ENCODE measurements at regions not wholly inside any gene's neighbourhood (a gene's known extent, or its start where the extent isn't known, plus 50 kb on each side); places are given as distances from the start of the nearest gene placed in this dataset.
"Not testable (repeated sequence)": the region's sequence is repeated elsewhere in the genome, so short reads cannot be mapped to it uniquely, and the experiment has no call there.

DNA sequence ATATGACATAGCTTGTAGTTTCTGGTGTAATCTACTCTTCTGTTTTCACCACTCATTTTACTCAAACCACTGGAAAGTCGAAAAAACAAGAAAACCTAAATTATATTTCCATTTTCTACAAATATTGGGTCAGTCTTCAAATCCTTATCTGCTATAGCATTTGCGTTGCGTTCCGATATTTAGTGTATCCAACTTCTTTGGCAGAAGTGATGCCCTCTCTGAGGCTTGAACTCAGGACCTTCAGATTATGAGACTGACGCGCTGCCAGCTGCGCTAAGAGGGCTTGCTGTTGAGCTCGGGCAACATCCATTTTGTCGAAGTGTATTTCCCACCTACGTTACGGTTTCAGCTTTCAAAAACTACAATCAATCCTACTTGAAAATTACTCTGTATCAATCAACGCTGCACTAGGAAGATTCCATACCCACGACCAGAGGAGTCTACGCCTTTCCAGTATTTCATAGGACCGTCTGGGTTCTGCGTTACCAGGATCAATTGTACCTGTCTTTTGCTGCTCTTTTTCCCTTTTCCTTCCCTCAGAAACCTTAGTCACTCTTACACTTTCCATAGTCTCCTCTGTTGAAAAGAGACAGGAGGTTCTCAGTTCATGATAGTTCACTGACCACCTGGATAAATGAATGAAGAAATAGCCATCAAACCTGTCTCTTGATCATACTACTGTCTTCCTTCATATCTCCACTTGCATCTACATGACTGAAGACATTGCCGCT, 140.5 kb upstream of the ZNF322 start:
- not testable (repeated sequence) for DNase-seq

GRCh38 chr6:26803762-26804161, 144.2 kb upstream of the ZNF322 start:
- not testable (repeated sequence) for DNase-seq

DNA sequence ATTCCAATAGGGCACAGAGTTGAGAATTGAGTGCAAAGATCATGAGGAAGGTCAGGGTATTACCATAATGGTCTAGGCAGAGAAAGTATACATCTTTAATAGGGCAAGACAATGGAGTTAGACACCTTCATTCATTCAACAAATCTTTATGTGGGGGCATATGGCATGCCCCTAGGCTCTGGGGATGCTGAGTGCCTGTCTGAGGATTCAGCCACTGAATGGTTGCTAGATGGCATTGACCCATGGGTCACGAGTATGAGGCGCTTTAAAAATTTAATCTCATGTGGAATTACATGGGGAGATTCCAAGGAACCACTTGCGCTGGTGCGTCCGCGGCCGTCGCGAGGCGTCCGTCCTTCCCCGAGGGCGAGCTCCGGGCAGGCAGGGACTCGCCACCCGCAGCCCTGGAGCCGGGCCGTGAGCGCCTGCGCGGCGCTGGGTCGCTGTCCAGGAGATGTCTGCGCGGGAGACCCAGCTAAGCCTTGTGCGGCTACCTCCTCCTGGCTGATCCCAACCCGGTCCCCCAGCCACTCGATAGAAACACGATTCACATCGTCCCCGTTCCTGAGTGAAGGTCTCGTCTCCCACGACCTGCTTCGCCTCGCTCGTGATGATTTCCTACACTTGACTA, 152.1 kb upstream of the ZNF322 start:
- not testable (repeated sequence) for DNase-seq

DNA sequence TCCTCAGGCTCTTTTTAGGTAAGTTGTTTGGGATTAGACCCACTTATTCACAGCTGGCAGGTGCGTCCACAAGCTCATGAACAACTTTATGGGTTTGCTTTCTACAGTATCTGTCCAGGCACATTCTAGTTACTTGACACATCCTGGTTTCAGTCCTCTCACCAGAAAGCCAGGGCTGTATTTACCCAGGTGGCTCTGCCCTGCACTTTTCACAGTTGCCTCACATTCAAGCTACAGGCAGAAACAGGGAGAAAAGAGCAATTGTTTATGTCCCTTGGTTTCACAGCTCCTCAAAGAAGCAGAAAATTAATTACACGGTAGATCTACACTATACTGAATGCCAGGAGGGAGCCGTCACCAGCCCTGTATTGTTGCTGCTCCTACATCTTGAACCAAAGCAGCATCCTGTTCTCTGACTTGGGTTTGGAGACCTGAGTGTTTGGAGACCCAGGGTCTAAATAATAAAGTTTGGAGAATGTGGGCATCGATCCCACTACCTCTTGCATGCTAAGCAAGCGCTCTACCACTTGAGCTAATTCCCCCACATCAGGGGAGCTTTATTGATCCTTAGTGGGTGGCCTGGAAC, 159.2 kb upstream of the ZNF322 start:
- DNase-seq: not testable (repeated sequence)

- DNase-seq: not testable (repeated sequence)
Observed at GRCh38 chr6:26827965-26828364, 168.4 kb upstream of the ZNF322 start.

DNA sequence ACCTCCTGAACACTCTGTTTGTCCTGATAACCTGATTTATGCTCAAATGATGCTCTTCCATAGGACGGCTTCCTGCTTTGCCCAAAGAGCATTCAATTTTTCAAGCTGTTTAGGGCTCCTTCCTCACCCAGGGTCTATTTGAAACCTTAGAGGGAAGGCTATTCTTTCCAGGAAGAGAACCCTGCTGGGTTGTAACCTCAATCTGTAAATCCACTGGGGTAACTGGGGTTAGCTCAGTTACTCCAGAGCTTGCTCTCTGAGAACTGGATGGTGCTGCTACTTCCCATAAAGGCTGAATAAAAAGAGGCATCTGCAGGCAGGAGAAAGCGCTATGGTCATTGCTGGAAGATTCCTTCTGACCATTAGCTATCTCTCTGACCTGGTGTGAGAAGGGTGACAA, 169.9 kb upstream of the ZNF322 start:
- DNase-seq: not testable (repeated sequence)

DNA sequence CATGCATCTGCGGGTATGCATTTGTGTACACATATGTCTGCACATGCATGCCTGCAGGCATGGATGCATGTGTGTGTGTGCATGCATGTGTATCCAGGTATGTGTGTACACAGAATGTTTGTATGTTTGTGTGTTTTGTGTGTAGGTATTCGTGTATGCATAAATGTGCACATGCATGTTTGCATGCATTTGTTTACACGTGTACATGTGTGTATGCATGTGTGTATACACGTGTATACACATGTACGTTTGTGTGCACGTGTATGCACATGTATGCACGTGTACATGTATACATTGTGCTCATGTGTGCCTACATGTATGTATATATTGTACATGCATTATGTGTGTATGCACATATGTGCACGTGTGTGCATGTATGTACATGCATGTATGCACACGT, 171.4 kb upstream of the ZNF322 start:
- not testable (repeated sequence) for DNase-seq

DNA sequence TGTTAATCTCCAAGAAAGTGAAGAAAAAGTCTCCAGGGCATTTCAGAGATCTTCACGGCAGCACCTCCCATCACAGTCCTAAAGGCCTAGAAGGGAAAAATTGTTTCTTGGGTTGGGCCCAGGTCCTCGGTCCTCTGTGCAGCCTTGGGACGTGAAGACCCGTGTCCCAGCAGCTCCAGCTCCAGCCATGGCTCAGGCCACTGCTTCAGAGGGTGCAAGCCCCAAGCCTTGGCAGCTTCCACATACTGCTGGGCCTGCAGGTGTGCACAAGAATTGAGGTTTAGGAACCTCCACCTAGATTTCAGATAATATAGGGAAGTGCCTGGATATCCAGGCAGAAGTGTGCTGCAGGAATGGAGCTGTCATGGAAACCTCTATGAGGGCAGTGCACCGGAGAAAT, 176.2 kb upstream of the ZNF322 start:
- not testable (repeated sequence) for DNase-seq

DNA sequence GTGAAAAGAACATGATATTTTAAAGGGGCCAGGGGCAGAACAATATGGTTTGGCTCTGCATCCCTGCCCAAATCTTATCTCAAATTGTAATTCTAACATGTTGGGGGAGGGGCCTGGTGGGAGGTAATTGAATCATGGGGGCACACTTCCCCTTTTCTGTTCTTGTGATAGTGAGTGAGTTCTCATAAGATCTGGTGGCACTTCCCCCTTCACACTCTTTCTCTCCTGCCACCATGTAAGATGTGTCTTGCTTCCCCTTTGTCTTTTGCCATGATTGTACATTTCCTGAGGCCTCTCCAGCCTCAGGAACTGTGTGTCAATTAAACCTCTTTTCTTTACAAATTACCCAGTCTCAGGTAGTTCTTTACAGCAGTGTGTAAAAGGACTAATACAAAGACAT, 177.1 kb upstream of the ZNF322 start:
- DNase-seq: not testable (repeated sequence)

DNA sequence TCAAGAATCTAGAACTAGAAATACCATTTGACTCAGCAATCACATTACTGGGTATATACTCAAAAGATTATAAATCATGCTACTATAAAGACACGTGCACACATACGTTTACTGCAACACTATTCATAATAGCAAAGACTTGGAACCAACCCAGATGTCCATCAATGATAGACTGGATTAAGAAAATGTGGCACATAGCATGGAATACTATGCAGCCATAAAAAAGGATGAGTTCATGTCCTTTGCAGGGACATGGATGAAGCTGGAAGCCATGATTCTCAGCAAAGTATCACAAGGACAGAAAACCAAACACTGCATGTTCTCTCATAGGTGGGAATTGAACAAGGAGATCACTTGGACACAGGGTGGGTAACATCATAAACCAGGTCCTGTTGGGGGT, 185.3 kb upstream of the ZNF322 start:
- DNase-seq: not testable (repeated sequence)

DNA sequence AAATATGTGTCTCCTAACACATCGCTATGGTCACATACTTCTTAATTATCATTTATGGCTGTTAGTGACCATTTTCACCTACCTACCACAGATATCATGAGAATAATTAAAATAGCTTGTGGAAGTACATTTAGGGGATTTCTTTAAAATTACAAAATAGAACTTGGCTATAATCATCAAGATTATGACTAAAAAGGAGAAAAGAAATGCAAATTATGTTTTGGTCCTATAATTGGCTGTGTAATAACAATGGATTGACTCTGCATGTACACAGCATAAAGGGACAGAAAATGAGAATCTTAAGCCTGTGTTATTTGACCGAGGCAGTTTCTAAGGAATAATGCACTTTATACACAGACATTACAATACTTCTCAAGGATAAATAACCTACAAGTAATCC, 197.7 kb upstream of the ZNF322 start:
- DNase-seq: not testable (repeated sequence)

GRCh38 chr6:26859067-26859770, 199.7 kb upstream of the ZNF322 start:
- not testable (repeated sequence) for DNase-seq

DNA sequence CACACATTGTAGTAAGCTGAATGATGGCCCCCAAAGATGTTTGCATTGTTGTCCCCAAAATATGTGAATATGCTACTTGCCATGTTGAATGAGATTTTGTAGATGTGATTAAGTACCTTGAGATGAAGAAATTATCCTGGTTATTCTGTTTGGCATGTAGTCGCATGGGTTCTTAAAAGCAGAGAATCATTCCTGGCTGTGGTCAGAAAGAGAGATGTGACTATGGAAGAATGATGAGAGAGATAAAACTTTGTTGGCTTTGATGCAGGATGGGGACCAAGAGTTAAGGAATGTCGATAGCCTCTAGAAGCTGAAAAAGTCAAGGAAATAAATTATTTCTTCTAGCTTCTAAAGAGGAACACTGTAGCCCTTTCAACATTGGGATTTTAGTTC, 200.2 kb upstream of the ZNF322 start:
- not testable (repeated sequence) for DNase-seq

DNA sequence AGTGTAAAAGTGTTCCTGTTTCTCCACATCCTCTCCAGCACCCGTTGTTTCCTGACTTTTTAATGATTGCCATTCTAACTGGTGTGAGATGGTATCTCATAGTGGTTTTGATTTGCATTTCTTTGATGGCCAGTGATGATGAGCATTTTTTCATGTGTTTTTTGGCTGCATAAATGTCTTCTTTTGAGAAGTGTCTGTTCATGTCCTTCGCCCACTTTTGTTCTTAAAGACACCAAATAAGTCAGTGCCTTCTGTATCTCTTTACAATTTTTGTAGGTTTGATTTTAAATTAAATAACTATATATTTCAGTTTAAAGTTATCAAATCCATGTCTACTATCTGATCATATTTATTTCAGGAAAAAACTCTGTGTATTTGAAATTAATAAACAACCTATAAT, 202.4 kb upstream of the ZNF322 start:
- DNase-seq: not testable (repeated sequence)

GRCh38 chr6:26863641-26864040, 204.1 kb upstream of the ZNF322 start:
- not testable (repeated sequence) for DNase-seq

DNA sequence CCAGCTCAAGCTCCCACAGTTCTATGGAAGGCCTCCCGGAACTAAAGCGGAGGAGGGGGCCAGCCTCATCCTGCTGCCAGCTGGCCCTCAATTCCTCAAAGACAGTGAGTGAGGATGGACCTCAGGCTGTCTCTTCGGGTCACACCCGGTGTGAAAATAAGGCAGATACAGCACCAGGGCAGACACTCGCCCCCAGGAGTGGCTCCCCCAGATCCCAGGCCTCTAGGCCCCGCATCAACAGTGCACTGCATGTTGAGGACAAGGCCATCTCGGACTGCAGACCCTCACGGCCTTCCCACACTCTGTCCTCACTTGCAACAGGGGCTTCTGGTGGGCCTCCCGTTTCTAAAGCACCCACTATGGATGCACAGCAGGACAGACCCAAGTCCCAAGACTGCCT, 239.2 kb upstream of the ZNF322 start:
- DNase-seq: not testable (repeated sequence)

DNA sequence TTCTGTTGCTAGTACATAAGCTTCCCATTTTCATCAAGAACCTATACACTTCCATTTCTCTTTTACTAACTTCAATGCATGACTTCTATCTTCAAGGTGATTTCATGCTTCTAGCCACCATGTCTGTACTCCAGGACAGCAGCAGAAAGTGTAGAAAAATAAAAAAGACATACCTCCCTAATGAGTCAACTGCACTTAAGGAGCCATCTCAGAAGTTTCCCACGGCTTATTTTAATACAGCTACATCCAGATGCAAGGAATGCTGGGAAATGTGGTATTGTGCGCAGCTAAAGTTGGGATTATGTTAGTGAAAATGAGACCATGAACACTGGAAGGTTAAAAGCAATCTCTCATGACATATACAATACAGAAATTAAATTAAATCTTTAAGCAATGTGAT, 264.7 kb upstream of the ZNF322 start:
- not testable (repeated sequence) for DNase-seq

- DNase-seq: not testable (repeated sequence)
Observed at GRCh38 chr6:26928190-26928589, 268.6 kb upstream of the ZNF322 start.

- DNase-seq: not testable (repeated sequence)
Observed at GRCh38 chr6:26937258-26937657, 277.7 kb upstream of the ZNF322 start.

GRCh38 chr6:26951211-26951610, 291.7 kb upstream of the ZNF322 start:
- DNase-seq: not testable (repeated sequence)

DNA sequence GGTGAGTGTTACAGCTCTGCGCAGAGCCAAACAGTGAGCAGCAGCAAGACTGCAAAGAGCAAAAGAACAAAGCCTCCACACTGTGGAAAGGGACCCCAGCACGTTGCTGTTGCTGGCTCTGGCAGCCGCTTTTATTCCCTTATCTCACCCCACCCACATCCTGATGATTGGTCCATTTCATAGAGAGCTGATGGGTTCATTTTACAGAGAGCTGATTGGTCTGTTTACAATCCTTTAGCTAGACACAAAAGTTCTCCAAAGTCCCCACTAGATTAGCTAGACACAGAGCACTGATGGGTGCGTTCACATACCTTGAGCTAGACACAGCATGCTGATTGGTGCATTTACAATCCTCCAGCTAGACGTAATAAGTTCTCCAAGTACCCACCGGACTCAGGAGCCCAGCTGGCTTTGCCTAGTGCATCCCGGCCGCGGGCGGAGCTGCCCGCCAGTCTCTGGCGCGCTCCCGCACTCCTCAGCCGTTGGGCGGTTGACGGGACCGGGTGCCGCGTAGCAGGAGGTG, 291.4 kb upstream of the PRSS16 start:
- DNase-seq: peak; percentile 58 to 88

DNA sequence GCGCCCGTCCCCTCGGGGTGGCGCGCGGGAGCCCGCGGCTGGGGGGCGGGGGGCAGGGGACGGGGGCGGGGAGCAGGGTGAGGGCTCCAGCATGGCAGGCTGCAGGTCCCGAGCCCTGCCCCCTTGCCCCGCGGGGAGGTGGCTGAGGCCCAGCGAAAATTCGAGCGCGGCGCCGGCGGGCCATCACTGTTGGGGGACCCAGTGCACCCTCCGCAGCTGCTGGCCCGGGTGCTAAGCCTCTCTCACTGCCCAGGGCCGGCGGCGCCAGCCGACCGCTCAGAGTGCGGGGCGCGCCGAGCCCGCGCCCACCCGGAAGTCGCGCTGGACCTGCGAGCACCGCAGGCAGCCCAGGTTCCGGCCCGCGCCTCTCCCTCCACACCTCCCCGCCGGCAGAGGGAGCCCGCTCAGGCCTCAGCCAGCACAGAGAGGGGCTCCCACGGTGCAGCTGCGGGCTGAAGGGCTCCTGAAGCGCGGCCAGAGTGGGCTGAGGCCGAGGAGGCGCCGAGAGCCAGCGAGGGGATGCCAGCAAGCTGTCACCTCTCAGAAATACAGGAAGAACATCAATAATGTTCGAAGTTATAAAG, 290.8 kb upstream of the PRSS16 start:
- peak; percentile 31 to 65 for DNase-seq

Measured in NCI-H524 (cell line).